ENCODE measurements at regions not wholly inside any gene's neighbourhood (a gene's known extent, or its start where the extent isn't known, plus 50 kb on each side); places are given as distances from the start of the nearest gene placed in this dataset.

- Histone ChIP-seq H3K27ac (no peak overlapping the region), H3K4me3 (no peak overlapping the region), H3K27me3 (no peaks in the 10 kb centered on the region), H3K36me3 (no peaks in the 10 kb centered on the region), H3K4me1 (no peaks in the 10 kb centered on the region), H3K9me3 (no peaks in the 10 kb centered on the region)
- TF ChIP-seq POLR2A (IDR thresholded peaks at IDR 0.05) = no peak
- TF ChIP-seq, protein P1, sequence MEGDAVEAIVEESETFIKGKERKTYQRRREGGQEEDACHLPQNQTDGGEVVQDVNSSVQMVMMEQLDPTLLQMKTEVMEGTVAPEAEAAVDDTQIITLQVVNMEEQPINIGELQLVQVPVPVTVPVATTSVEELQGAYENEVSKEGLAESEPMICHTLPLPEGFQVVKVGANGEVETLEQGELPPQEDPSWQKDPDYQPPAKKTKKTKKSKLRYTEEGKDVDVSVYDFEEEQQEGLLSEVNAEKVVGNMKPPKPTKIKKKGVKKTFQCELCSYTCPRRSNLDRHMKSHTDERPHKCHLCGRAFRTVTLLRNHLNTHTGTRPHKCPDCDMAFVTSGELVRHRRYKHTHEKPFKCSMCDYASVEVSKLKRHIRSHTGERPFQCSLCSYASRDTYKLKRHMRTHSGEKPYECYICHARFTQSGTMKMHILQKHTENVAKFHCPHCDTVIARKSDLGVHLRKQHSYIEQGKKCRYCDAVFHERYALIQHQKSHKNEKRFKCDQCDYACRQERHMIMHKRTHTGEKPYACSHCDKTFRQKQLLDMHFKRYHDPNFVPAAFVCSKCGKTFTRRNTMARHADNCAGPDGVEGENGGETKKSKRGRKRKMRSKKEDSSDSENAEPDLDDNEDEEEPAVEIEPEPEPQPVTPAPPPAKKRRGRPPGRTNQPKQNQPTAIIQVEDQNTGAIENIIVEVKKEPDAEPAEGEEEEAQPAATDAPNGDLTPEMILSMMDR (IDR thresholded peaks at IDR 0.05) = no peak
- no peak for DNase-seq
- intact Hi-C loops (cut with DNase I) = no loop called here
- WGBS, 4 donors = 33 to 75% (median 62%) methylated on average over 2 of the region's 2 CpGs
- ATAC-seq = no peak
Observed at GRCh38 chr1:219476116-219476515, 136.8 kb downstream of the ZC3H11B start.

- no peak overlapping the region for H3K4me3 ChIP-seq
- no peak overlapping the region for H3K27ac ChIP-seq
- TF ChIP-seq, protein P1 (IDR thresholded peaks at IDR 0.05) = no peak
- no peak for TF ChIP-seq POLR2A (IDR thresholded peaks at IDR 0.05)
- no peak for ATAC-seq
- H3K9me3 ChIP-seq = no peaks in the 10 kb centered on the region
- H3K4me1 ChIP-seq = no peaks in the 10 kb centered on the region
- no peaks in the 10 kb centered on the region for H3K36me3 ChIP-seq
- no peak for DNase-seq
- intact Hi-C loops (cut with DNase I) = no loop called here
- WGBS, 4 donors = 92 to 94% (median 94%) methylated on average over 2 of the region's 2 CpGs
- no peaks in the 10 kb centered on the region for H3K27me3 ChIP-seq
Observed at GRCh38 chr1:219472596-219472995, 140.3 kb downstream of the ZC3H11B start.

- ATAC-seq (no peak), DNase-seq (no peak)
- Histone ChIP-seq H3K27me3 (no peaks in the 10 kb centered on the region), H3K4me3 (no peak overlapping the region), H3K9me3 (no peaks in the 10 kb centered on the region), H3K4me1 (peaks cover 0 to 8% (median 0%) of the 10 kb centered on the region in 12 donors), H3K27ac (no peak overlapping the region), H3K36me3 (no peaks in the 10 kb centered on the region)
- intact Hi-C loops (cut with DNase I) = no loop called here
- 66 to 77% (median 71%) methylated on average over 2 of the region's 2 CpGs for WGBS, 4 donors
- TF ChIP-seq POLR2A (IDR thresholded peaks at IDR 0.05) = no peak
- TF ChIP-seq, protein P1 (IDR thresholded peaks at IDR 0.05) = no peak
Observed at GRCh38 chr1:219467524-219467923, 145.4 kb downstream of the ZC3H11B start.

GRCh38 chr1:219466766-219467165 is 146.1 kb downstream of the ZC3H11B start:
- H3K9me3 ChIP-seq = no peaks in the 10 kb centered on the region
- H3K4me3 ChIP-seq = no peak overlapping the region
- TF ChIP-seq, protein P1 (IDR thresholded peaks at IDR 0.05) = no peak
- no peak for TF ChIP-seq POLR2A (IDR thresholded peaks at IDR 0.05)
- H3K27me3 ChIP-seq = no peaks in the 10 kb centered on the region
- H3K27ac ChIP-seq = no peak overlapping the region
- peaks cover 0 to 11% (median 0%) of the 10 kb centered on the region in 12 donors for H3K4me1 ChIP-seq
- intact Hi-C loops (cut with DNase I) = no loop called here
- DNase-seq = no peak
- ATAC-seq = no peak
- no peaks in the 10 kb centered on the region for H3K36me3 ChIP-seq

All from heart left ventricle (tissue), 16 donors.